Spleen (tissue), 7 donors: ENCODE measurements at regions not wholly inside any gene's neighbourhood (a gene's known extent, or its start where the extent isn't known, plus 50 kb on each side); places are given as distances from the start of the nearest gene placed in this dataset.

Experiments
- POLR2A ChIP-seq, 3 donors: fragments of 450-650 bp; IDR thresholded peaks; one replicate each; pipeline ENCODE4 v1.5.1; 2017; ENCODE audit warnings: antibody characterized with exemption in 3 of 3, mild to moderate bottlenecking in 1 of 3
- POLR2AphosphoS5 ChIP-seq, 3 donors: sonication (generic); formaldehyde crosslinking; IDR thresholded peaks; one replicate each; pipeline ENCODE4 v1.5.1; 2017; ENCODE audit warnings: antibody characterized with exemption in 3 of 3
- TF ChIP-seq, protein P1 (sequence below), 11 experiments: fragments of 200-600 bp in 7 of 11; fragments of 450-650 bp in 4 of 11; sonication (generic) in 4 of 11; IDR thresholded peaks in 8 of 11; conservative IDR thresholded peaks in 3 of 11; 1 replicate in 7 of 11; 2 replicates in 4 of 11; pipeline versions ENCODE4 v1.4.0 to v1.8.0; 2016 to 2021; ENCODE audit warnings: antibody characterized with exemption in 11 of 11, inconsistent platforms in 4 of 11, mild to moderate bottlenecking in 1 of 11
- donor health status: DM: no; HTN: no; CAD: no; lungs with moderate emphysema.
- donor health status: DM: no; HTN: no; CAD: no.
- donor health status: DM: no; HTN: no; CAD: no.

DNA sequence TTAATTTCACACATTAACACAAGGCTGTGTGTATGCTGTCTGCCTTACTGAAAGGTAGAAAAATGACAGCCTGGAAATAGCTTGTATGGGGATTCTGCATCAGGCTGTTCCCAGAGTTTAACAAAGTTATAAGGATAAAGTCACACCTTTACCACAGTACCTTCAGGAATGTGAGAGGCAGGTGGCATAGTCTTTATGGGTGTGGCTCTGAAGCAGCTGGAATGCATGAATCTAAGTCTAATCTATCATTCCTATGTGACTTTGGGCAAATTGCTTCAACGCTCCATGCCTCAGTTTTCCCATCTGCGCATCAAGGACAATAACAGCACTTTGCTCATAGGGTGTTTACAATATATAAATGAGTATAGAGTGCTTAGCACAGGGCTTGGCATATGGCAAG is 84.2 kb upstream of the EGFL6 start:
- TF ChIP-seq, protein P1, sequence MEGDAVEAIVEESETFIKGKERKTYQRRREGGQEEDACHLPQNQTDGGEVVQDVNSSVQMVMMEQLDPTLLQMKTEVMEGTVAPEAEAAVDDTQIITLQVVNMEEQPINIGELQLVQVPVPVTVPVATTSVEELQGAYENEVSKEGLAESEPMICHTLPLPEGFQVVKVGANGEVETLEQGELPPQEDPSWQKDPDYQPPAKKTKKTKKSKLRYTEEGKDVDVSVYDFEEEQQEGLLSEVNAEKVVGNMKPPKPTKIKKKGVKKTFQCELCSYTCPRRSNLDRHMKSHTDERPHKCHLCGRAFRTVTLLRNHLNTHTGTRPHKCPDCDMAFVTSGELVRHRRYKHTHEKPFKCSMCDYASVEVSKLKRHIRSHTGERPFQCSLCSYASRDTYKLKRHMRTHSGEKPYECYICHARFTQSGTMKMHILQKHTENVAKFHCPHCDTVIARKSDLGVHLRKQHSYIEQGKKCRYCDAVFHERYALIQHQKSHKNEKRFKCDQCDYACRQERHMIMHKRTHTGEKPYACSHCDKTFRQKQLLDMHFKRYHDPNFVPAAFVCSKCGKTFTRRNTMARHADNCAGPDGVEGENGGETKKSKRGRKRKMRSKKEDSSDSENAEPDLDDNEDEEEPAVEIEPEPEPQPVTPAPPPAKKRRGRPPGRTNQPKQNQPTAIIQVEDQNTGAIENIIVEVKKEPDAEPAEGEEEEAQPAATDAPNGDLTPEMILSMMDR (IDR thresholded peaks at IDR 0.05 in 8 of 11, conservative IDR thresholded peaks at IDR 0.05 in 3 of 11): no peak
- no peak for TF ChIP-seq POLR2A (IDR thresholded peaks at IDR 0.05)
- no peak for TF ChIP-seq POLR2AphosphoS5 (IDR thresholded peaks at IDR 0.05)
